ENCODE measurements at regions not wholly inside any gene's neighbourhood (a gene's known extent, or its start where the extent isn't known, plus 50 kb on each side); places are given as distances from the start of the nearest gene placed in this dataset.

GRCh38 chr1:230570724-230571360, 71.4 kb upstream of the COG2 start:
- no peak overlapping the region for H3K27ac ChIP-seq (ENCODE audit: low read depth in 1 of 2, low read length in 2 of 2)
- H3K9ac ChIP-seq (ENCODE audit: low read depth in 1 of 2, low read length in 2 of 2) = no peak overlapping the region
- no peaks in the 10 kb centered on the region for H3K4me1 ChIP-seq (ENCODE audit: control insufficient read depth in 4 of 4, insufficient read depth in 4 of 4, low read length in 3 of 4)
- DNase-seq (ENCODE audit: low spot score) = no peak
- no peaks in the 10 kb centered on the region for H3K27me3 ChIP-seq (ENCODE audit: control insufficient read depth in 4 of 4, insufficient read depth in 4 of 4, low read length in 3 of 4)
- WGBS = 53% methylated on average over 4 of the region's 4 CpGs
- no peaks in the 10 kb centered on the region for H3K9me3 ChIP-seq (ENCODE audit: control insufficient read depth in 4 of 4, low read length in 3 of 4)
- no peak for TF ChIP-seq SP1 (IDR thresholded peaks at IDR 0.05)
- no peak for TF ChIP-seq FOXA1 (IDR thresholded peaks at IDR 0.05)
- TF ChIP-seq ZBTB33 (IDR thresholded peaks at IDR 0.05) = no peak
- TF ChIP-seq GABPA (IDR thresholded peaks at IDR 0.05 in 1 of 2, conservative IDR thresholded peaks at IDR 0.05 in 1 of 2) = no peak
- TF ChIP-seq CTCF (IDR thresholded peaks at IDR 0.05; ENCODE audit: low read depth, low read length, missing input control) = no peak
- no peak for TF ChIP-seq EGR1 (IDR thresholded peaks at IDR 0.05; ENCODE audit: low read depth in 2 of 2)
- no peak for TF ChIP-seq YY1 (IDR thresholded peaks at IDR 0.05)
- TF ChIP-seq HNF4A (conservative IDR thresholded peaks at IDR 0.05) = no peak
- TF ChIP-seq TAF1 (conservative IDR thresholded peaks at IDR 0.05) = no peak
- TF ChIP-seq MAX (IDR thresholded peaks at IDR 0.05) = no peak
- no peak for TF ChIP-seq JUND (IDR thresholded peaks at IDR 0.05)
- no peak for TF ChIP-seq RAD21 (IDR thresholded peaks at IDR 0.05)
- no peak for TF ChIP-seq HNF4G (IDR thresholded peaks at IDR 0.05)
- no peak for TF ChIP-seq REST (IDR thresholded peaks at IDR 0.05)
- no peak for TF ChIP-seq RXRA (IDR thresholded peaks at IDR 0.05)
- no peak for TF ChIP-seq FOXA2 (IDR thresholded peaks at IDR 0.05)
- no peak overlapping the region for H3K4me3 ChIP-seq (ENCODE audit: low read depth in 1 of 3, low read length in 3 of 3)
- H3K36me3 ChIP-seq (ENCODE audit: control insufficient read depth in 4 of 4, insufficient read depth in 3 of 4, low read depth in 1 of 4, low read length in 3 of 4) = no peaks in the 10 kb centered on the region

- Histone ChIP-seq H3K27me3 (ENCODE audit: control insufficient read depth in 4 of 4, insufficient read depth in 4 of 4, low read length in 3 of 4) (no peaks in the 10 kb centered on the region), H3K27ac (ENCODE audit: low read depth in 1 of 2, low read length in 2 of 2) (no peak overlapping the region), H3K9me3 (ENCODE audit: control insufficient read depth in 4 of 4, low read length in 3 of 4) (no peaks in the 10 kb centered on the region), H3K9ac (ENCODE audit: low read depth in 1 of 2, low read length in 2 of 2) (no peak overlapping the region), H3K4me1 (ENCODE audit: control insufficient read depth in 4 of 4, insufficient read depth in 4 of 4, low read length in 3 of 4) (no peaks in the 10 kb centered on the region), H3K4me3 (ENCODE audit: low read depth in 1 of 3, low read length in 3 of 3) (no peak overlapping the region), H3K36me3 (ENCODE audit: control insufficient read depth in 4 of 4, insufficient read depth in 3 of 4, low read depth in 1 of 4, low read length in 3 of 4) (no peaks in the 10 kb centered on the region)
- 93% methylated on average over 9 of the region's 9 CpGs for WGBS
- DNase-seq (ENCODE audit: low spot score) = no peak
- TF ChIP-seq JUND (IDR thresholded peaks at IDR 0.05) = no peak
- no peak for TF ChIP-seq SP1 (IDR thresholded peaks at IDR 0.05)
- no peak for TF ChIP-seq ATF3 (IDR thresholded peaks at IDR 0.05)
- no peak for TF ChIP-seq RAD21 (IDR thresholded peaks at IDR 0.05)
- TF ChIP-seq GABPA (IDR thresholded peaks at IDR 0.05 in 1 of 2, conservative IDR thresholded peaks at IDR 0.05 in 1 of 2) = no peak
- no peak for TF ChIP-seq FOXA1 (IDR thresholded peaks at IDR 0.05)
- TF ChIP-seq ZBTB33 (IDR thresholded peaks at IDR 0.05) = no peak
- no peak for TF ChIP-seq MAX (IDR thresholded peaks at IDR 0.05)
- TF ChIP-seq REST (IDR thresholded peaks at IDR 0.05) = no peak
- no peak for TF ChIP-seq TAF1 (conservative IDR thresholded peaks at IDR 0.05)
- no peak for TF ChIP-seq HNF4A (conservative IDR thresholded peaks at IDR 0.05)
- no peak for TF ChIP-seq RXRA (IDR thresholded peaks at IDR 0.05)
Measured at GRCh38 chr1:230569201-230569600, 73.1 kb upstream of the COG2 start.
